ENCODE measurements at regions not wholly inside any gene's neighbourhood (a gene's known extent, or its start where the extent isn't known, plus 50 kb on each side); places are given as distances from the start of the nearest gene placed in this dataset.
"Not testable (repeated sequence)": the region's sequence is repeated elsewhere in the genome, so short reads cannot be mapped to it uniquely, and the experiment has no call there.

DNA sequence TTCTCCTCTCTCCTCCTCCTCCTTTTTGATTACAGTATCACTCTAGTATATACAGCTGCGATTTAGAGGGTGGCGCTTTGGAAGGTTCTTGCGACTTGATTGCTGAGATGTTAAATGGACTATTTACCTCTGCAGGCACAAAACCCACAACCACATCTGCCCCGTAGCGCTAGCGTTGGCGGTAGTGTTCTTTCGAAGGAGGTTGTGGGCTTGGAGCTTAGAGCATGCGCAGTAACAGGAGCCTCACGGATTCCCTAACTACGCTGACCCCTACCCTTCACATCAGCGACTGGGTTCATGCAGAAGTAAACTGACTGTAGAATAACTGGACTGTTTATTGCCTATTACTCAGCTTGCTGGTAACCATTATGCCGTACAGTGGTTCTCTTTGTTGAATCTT lies 58.0 kb downstream of the CGGBP1 start:
- peak; percentile 78 for DNase-seq (ENCODE audit: low read depth, low spot score)

DNA sequence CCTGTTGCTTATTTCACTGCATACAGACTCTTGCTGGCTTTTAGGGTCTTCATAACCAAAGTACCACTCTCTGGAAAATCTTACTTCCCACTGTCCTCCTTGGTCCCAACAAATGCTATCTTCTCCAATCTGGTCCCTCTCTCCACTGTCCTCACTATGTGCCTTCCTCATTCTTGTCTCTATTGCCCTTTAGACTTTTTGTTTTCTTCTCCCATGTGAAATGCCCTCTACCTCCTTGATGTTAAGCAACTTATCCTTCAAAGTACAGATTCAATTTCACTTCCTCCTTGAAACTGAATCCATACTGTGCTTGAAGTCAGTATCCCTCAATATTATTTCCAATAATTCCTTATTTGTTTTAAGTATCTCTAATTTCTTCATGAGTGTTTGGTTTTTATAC lies 60.8 kb downstream of the CGGBP1 start:
- DNase-seq (ENCODE audit: low read depth, low spot score), result no peak

- DNase-seq (ENCODE audit: low read depth, low spot score), result no peak
These were observed 61.5 kb downstream of the CGGBP1 start for GRCh38 chr3:87997298-87997697.

GRCh38 chr3:87996882-87997281 lies 61.9 kb downstream of the CGGBP1 start:
- no peak for DNase-seq (ENCODE audit: low read depth, low spot score)

- no peak for DNase-seq (ENCODE audit: low read depth, low spot score)
These were observed 65.2 kb downstream of the CGGBP1 start for GRCh38 chr3:87993566-87993965.

DNA sequence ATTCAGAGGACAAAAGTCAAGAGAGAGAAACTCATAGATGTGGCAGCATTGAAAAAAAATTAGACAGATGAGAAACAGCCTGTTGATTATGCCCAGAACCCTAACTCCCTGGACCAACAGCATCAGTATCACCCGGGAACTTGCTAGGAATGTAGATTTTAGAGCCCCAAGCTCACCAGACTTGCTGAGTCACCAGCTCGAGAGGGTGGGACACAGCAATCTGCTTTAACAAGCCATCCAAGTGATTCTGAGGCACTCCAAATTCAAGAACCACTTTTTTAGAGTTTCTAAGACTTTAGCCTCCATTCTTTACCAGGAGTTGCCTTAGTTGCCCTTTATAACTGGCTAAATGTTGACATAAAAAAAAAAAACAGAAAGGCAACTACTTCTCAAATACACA lies 70.9 kb downstream of the CGGBP1 start:
- DNase-seq (ENCODE audit: low read depth, low spot score), result peak; percentile 53

GRCh38 chr3:87982421-87982820 lies 76.4 kb downstream of the CGGBP1 start:
- DNase-seq (ENCODE audit: low read depth, low spot score), result no peak

- DNase-seq (ENCODE audit: low read depth, low spot score), result no peak
These were observed 79.3 kb downstream of the CGGBP1 start for GRCh38 chr3:87979527-87979926.

DNA sequence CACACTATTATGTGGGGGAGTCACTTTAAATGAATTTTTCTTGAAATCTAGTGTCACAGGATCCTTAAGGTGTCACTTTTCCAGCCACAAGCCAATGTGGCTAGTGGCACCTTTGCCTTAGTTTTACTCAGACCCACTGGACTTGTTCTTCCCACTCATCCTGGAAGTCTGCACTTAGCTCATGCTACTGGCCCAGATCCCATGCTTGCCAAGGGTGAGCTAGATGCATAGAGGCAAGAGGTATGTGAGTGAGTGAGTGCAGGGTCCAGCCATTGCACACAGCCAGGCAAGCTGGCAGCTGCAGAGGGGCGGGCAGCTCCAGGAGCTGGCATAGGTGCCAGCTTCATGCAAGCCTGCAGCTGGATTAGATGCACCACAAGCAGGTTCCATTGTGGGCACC lies 81.0 kb downstream of the CGGBP1 start:
- no peak for DNase-seq (ENCODE audit: low read depth, low spot score)

DNA sequence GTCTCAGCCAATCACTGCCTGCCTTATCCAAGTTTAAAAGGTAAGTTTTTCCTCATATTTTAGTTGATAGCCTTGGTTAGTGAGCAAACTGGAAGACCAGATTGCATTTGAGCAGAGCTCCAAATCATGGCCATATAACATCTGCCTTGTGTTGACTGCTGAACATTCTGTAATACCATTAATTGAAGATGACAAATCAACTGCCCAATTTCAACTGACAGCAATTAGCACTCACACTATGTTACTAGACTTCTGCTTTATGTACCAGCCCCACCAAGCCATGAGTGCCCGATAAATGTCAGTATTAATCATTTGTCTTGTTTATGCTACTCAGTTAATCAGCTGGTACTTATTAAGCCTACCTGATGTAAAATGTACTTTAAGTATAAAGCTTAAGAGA lies 83.1 kb downstream of the CGGBP1 start:
- no peak for DNase-seq (ENCODE audit: low read depth, low spot score)

DNA sequence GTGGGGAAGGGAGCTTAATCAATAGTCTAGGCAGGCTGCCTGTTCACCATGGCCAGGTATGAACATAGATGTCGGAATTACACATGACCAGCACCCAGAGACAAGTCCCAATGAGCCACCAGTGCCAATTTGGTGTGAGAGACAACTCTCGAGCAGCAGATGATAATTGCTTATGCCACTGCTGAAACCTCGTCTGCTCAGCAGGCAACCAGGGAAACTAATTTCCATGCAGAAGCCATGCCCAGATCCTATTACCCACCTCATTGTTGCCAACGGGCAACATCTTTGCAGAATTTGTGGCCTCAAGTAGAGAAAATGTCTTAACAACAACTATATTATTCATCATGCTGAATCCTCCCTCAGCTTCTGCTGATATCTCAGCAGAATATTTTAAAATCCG lies 84.9 kb downstream of the CGGBP1 start:
- no peak for DNase-seq (ENCODE audit: low read depth, low spot score)

DNA sequence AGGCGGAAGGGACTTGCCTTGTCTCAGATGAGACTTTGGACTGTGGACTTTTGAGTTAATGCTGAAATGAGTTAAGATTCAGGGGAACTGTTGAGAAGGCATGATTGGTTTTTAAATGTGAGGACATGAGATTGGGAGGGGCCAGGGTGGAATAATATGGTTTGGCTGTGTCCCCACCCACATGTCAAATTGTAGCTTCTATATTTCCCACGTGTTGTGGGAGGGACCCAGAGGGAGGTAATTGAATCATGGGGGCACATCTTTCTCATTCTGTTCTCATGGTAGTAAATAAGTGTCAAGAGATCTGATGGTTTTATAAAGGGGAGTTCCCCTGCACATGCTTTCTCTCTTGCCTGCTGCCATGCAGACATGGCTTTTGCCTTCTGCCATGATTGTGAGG lies 89.2 kb downstream of the CGGBP1 start:
- no peak for DNase-seq (ENCODE audit: low read depth, low spot score)

- DNase-seq (ENCODE audit: low read depth, low spot score), result no peak
These were observed 90.1 kb downstream of the CGGBP1 start for GRCh38 chr3:87968668-87969067.

GRCh38 chr3:87958289-87958688 lies 100.5 kb downstream of the CGGBP1 start:
- DNase-seq (ENCODE audit: low read depth, low spot score), result no peak

DNA sequence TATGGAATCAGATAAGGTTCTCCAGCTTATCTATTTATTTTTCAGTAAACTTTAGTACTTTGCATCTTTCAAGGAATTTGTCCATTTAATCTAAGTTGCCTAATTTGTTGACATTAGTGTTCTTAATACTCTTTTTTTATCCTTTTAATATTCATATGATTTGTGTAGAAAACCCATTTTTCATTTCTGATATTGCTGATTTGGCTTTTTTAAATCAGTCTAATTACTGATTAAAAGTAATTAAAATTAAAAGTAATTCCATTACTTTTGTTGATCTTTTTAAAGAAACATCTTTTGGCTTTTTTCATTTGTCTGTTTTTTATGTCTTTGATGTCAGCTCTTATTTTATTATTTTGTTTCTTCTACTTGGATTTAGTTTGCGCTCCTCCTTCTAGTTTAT lies 101.2 kb downstream of the CGGBP1 start:
- DNase-seq (ENCODE audit: low read depth, low spot score), result no peak

GRCh38 chr3:87949879-87950208 lies 109.0 kb downstream of the CGGBP1 start:
- no peak for DNase-seq (ENCODE audit: low read depth, low spot score)

DNA sequence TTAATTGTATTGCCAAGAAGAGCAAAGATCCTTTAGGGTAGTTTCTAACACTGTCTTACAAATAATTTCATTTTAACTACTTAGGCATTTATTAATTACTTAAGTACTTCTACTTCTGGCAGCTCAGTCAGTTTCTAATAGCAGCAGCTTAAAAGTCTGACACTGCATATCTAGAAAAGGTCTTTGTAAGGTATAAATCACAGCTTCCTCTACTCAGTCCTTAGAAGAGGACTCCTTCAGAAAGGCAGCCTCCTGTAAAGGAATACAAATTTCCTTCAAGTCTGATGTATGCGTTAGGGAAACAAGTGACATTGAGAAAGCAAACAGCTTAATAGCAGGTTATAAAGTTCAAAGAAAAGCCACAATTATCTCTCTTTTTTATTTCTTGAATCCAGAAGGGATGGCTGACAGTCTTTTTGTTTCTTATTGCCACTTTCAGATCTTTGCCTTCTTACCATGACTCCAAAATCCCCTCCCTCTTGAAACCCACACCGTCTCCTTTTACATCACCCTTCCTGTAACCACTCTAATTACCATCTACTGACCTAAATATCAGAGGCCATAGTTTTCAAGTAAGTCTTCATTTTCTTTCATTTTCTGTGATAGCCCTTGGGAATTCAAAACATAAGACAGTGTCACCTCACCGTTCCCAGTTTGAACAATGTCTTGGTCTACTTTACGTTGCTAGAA lies 109.5 kb downstream of the CGGBP1 start:
- no peak for DNase-seq (ENCODE audit: low read depth, low spot score)

- not testable (repeated sequence) for DNase-seq (ENCODE audit: low read depth, low spot score)
These were observed 112.8 kb downstream of the CGGBP1 start for GRCh38 chr3:87946007-87946406.

GRCh38 chr3:87942256-87942655 lies 116.5 kb downstream of the CGGBP1 start:
- DNase-seq (ENCODE audit: low read depth, low spot score), result not testable (repeated sequence)

GRCh38 chr3:87924485-87924884 lies 134.3 kb downstream of the CGGBP1 start:
- no peak for DNase-seq (ENCODE audit: low read depth, low spot score)

GRCh38 chr3:87920549-87920948 lies 138.3 kb downstream of the CGGBP1 start:
- DNase-seq (ENCODE audit: low read depth, low spot score), result no peak

- peak; percentile 1 for DNase-seq (ENCODE audit: low read depth, low spot score)
These were observed 157.7 kb downstream of the CGGBP1 start for GRCh38 chr3:87901141-87901540.

- DNase-seq (ENCODE audit: low read depth, low spot score), result no peak
These were observed 158.7 kb downstream of the CGGBP1 start for GRCh38 chr3:87900061-87900460.

DNA sequence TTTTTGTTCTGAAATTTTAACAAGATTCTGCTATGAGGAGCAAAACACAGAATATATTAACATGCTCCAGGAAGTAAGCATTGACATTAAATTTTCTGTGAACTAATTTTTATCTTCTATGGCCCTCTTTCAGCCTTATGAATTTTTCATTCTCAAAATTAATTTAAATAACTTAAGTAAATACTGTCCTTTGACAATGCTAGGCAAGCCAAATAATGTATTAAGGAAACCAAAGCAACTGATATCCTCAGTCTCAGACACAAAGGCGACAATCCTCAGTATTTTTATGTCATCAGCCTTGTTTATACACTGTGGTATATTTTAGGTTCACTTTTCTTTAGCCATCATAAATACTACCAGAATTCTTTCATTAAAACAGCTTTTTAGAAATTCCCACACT lies 159.8 kb downstream of the CGGBP1 start:
- DNase-seq (ENCODE audit: low read depth, low spot score), result no peak

Data from ELF-1 (cell line).